ENCODE measurements at regions not wholly inside any gene's neighbourhood (a gene's known extent, or its start where the extent isn't known, plus 50 kb on each side); places are given as distances from the start of the nearest gene placed in this dataset.

- Histone ChIP-seq H3K27me3 (peaks cover 0 to 19% of the 10 kb centered on the region in 2 donors), H3K36me3 (no peaks in the 10 kb centered on the region), H3K27ac (no peak overlapping the region), H3K4me3 (no peak overlapping the region), H3K4me1 (no peaks in the 10 kb centered on the region), H3K9me3 (no peaks in the 10 kb centered on the region)
- intact Hi-C loops (cut with DNase I) = no loop called here
- DNase-seq = no peak
- no peak for ATAC-seq
- TF ChIP-seq CTCF (IDR thresholded peaks at IDR 0.05) = no peak
Observed at GRCh38 chr2:84323890-84324289, 135.2 kb downstream of the SUCLG1 start.

GRCh38 chr2:84320940-84321339 lies 138.1 kb downstream of the SUCLG1 start:
- Histone ChIP-seq H3K4me3 (no peak overlapping the region), H3K4me1 (no peaks in the 10 kb centered on the region), H3K27me3 (peaks cover 0 to 24% of the 10 kb centered on the region in 2 donors), H3K27ac (no peak overlapping the region), H3K9me3 (no peaks in the 10 kb centered on the region), H3K36me3 (no peaks in the 10 kb centered on the region)
- DNase-seq (no peak), ATAC-seq (no peak)
- intact Hi-C loops (cut with DNase I) = no loop called here
- no peak for TF ChIP-seq CTCF (IDR thresholded peaks at IDR 0.05)

GRCh38 chr2:84319581-84319980 lies 139.5 kb downstream of the SUCLG1 start:
- H3K27me3 ChIP-seq = peaks cover 0 to 24% of the 10 kb centered on the region in 2 donors
- H3K4me1 ChIP-seq = no peaks in the 10 kb centered on the region
- DNase-seq (no peak), ATAC-seq (no peak)
- TF ChIP-seq CTCF (IDR thresholded peaks at IDR 0.05) = no peak
- H3K4me3 ChIP-seq = no peak overlapping the region
- intact Hi-C loops (cut with DNase I) = no loop called here
- H3K27ac ChIP-seq = no peak overlapping the region
- no peaks in the 10 kb centered on the region for H3K9me3 ChIP-seq
- H3K36me3 ChIP-seq = no peaks in the 10 kb centered on the region

- no peak overlapping the region for H3K4me3 ChIP-seq
- no peaks in the 10 kb centered on the region for H3K36me3 ChIP-seq
- intact Hi-C loops (cut with DNase I) = no loop called here
- no peak overlapping the region for H3K27ac ChIP-seq
- no peaks in the 10 kb centered on the region for H3K4me1 ChIP-seq
- no peak for TF ChIP-seq CTCF (IDR thresholded peaks at IDR 0.05)
- no peak for DNase-seq
- peaks cover 0 to 24% of the 10 kb centered on the region in 2 donors for H3K27me3 ChIP-seq
- ATAC-seq = no peak
- no peaks in the 10 kb centered on the region for H3K9me3 ChIP-seq
Observed at GRCh38 chr2:84317135-84317534, 141.9 kb downstream of the SUCLG1 start.

DNA sequence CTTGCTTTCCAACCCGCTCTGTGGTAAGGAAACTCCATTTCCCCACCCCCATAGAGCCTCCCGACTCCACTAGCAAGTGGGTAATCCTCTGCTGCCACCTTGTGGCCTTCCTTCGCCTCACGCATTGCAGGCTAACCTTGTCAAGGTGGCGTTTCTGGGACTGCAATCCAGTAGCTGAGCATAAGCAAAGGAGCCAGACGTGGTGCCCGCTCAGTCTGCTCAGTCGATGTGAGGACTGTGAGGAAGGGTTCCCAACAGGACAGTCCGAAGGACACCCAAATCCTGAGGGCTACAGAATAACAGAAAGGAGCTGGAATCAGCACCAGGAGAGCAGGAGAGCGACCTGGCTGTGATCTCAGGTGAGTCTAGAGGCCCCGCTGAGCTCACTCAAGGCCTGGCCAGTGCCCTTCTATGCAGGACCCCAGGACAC lies 144.2 kb downstream of the SUCLG1 start:
- no peak overlapping the region for H3K4me3 ChIP-seq
- no peaks in the 10 kb centered on the region for H3K36me3 ChIP-seq
- H3K27me3 ChIP-seq = peaks cover 0 to 10% of the 10 kb centered on the region in 2 donors
- no peaks in the 10 kb centered on the region for H3K9me3 ChIP-seq
- intact Hi-C loops (cut with DNase I) = no loop called here
- ATAC-seq = peak; percentile 99
- TF ChIP-seq CTCF (IDR thresholded peaks at IDR 0.05) = peak; percentile 77 to 81
- DNase-seq = peak; percentile 53 to 84 (median 76)
- H3K4me1 ChIP-seq = no peaks in the 10 kb centered on the region
- no peak overlapping the region for H3K27ac ChIP-seq

All from left lung (tissue), 4 donors.